ENCODE measurements at regions not wholly inside any gene's neighbourhood (a gene's known extent, or its start where the extent isn't known, plus 50 kb on each side); places are given as distances from the start of the nearest gene placed in this dataset.
"Not testable (repeated sequence)": the region's sequence is repeated elsewhere in the genome, so short reads cannot be mapped to it uniquely, and the experiment has no call there.

DNA sequence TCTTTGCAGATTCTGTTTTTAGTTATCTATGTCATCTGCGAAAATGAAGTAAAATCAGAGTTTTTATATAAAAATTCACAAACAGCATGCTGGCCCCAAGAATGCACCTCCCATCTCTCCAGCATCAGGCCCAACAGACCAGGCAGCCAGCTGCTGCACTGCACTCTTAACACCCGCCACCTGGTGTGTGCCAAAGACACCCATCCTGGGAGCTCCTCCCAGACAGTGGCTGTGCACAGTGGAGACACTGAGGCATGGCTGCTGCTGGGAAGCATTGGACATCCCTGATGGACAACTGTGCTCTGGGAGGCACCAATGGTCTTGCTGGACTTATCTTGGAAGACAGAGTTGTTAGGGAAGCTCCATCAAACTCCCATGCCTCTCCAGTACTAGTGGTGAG, 817.2 kb downstream of the TMEM121 start:
- no peaks in the 10 kb centered on the region for H3K27me3 ChIP-seq (replicated peaks; ENCODE audit: insufficient read depth)
- H3K4me2 ChIP-seq (ENCODE audit: unreplicated experiment), result no peak overlapping the region
- TF ChIP-seq EZH2phosphoT487 (IDR thresholded peaks at IDR 0.05; ENCODE audit: insufficient read depth, low read depth) (no peak), EZH2 (IDR thresholded peaks at IDR 0.05; ENCODE audit: insufficient read depth, poor library complexity, severe bottlenecking) (no peak)
- no peaks in the 10 kb centered on the region for H3K9me3 ChIP-seq (ENCODE audit: low read depth)
- WGBS, 2 experiments (ENCODE audit: low coverage in 1 of 2, low lambda C conversion rate in 2 of 2, missing lambda C conversion rate in 2 of 2), result 16 to 17% methylated on average over 2 of the region's 2 CpGs
- in situ Hi-C loops (cut with MboI), result no loop called here
- H3K9ac ChIP-seq, result no peak overlapping the region
- DNase-seq, result no peak
- H3K79me2 ChIP-seq (ENCODE audit: insufficient read depth), result no peaks in the 10 kb centered on the region
- H3F3A ChIP-seq (ENCODE audit: insufficient read depth), result no peaks in the 10 kb centered on the region
- H2AFZ ChIP-seq, result no peak overlapping the region
- no peaks in the 10 kb centered on the region for H4K20me1 ChIP-seq (ENCODE audit: insufficient read depth)
- no peaks in the 10 kb centered on the region for H3K9me2 ChIP-seq (ENCODE audit: insufficient read depth)
- H3K4me3 ChIP-seq, result no peak overlapping the region
- H3K36me3 ChIP-seq (ENCODE audit: low read depth), result no peaks in the 10 kb centered on the region
- no peaks in the 10 kb centered on the region for H3K4me1 ChIP-seq (ENCODE audit: insufficient read depth)
- H3K27ac ChIP-seq, result no peak overlapping the region

DNA sequence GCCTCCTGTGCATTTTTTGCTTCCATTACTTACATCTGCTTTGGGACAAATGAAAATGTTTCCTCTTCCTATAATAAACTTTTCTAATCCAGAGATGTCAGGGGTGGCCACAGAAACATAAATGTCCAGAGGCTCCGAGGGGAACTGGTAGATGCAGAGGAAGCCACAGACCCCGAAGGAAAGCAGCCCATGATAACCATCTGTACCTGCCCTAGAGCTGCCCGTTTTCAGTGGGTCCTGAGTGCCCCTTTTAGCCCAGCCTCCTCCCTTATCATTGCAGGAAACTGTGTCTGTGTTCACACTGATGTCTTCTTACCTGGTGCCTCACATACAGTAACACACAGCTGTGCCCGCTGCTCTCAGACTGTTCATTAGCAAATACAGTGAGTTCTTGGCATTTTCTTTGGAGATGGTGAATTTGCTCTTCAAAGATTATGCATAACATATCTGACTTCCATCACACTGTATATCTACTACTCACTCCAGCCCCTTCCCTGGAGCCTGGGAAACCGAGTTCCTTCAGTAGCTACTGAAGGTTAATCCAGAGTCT, 817.8 kb downstream of the TMEM121 start:
- H3K27ac ChIP-seq; H3F3A ChIP-seq (ENCODE audit: insufficient read depth); DNase-seq; in situ Hi-C loops (cut with MboI); H3K9me2 ChIP-seq (ENCODE audit: insufficient read depth); H4K20me1 ChIP-seq (ENCODE audit: insufficient read depth); H3K4me3 ChIP-seq; H3K79me2 ChIP-seq (ENCODE audit: insufficient read depth); H3K36me3 ChIP-seq (ENCODE audit: low read depth); H3K27me3 ChIP-seq (replicated peaks; ENCODE audit: insufficient read depth); H3K9ac ChIP-seq; H3K9me3 ChIP-seq (ENCODE audit: low read depth); H3K4me2 ChIP-seq (ENCODE audit: unreplicated experiment); H3K4me1 ChIP-seq (ENCODE audit: insufficient read depth); H2AFZ ChIP-seq: not testable (repeated sequence)
- 5 to 12% methylated on average over 5 of the region's 5 CpGs for WGBS, 2 experiments (ENCODE audit: low coverage in 1 of 2, low lambda C conversion rate in 2 of 2, missing lambda C conversion rate in 2 of 2)

DNA sequence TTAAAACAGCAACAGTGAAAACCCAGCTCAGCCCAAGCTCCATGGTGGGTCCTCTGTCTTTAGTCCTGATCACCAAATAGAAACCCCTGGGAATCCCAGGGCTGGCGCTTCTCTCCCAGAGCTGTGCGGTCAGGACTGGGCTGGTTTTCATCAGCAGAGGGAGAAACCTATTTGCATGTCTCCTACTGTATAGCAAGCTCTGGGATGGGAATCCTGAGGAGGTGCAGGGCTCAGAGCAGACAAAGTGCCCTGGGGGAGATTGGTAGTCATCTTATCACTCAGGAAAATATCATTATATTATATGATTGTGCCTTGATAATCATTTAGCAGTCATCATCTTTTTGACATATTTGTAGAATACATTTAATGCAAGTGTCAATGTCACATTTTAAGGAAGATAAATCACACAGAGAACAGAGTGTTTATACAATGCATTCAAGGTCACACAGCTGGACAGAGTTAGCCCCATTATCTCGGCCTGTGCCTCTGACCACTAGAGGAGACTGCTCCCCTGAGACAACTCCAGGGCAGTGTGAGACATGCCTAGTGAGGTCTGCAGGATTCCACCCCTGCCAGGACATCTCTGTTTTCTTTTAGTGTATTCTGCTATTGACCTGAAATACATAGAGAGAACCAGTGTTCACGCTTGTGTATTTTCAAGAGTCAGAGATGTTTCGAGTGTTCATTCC, 818.6 kb downstream of the TMEM121 start:
- in situ Hi-C loops (cut with MboI); H3K9me2 ChIP-seq (ENCODE audit: insufficient read depth); H3K9me3 ChIP-seq (ENCODE audit: low read depth): not testable (repeated sequence)

DNA sequence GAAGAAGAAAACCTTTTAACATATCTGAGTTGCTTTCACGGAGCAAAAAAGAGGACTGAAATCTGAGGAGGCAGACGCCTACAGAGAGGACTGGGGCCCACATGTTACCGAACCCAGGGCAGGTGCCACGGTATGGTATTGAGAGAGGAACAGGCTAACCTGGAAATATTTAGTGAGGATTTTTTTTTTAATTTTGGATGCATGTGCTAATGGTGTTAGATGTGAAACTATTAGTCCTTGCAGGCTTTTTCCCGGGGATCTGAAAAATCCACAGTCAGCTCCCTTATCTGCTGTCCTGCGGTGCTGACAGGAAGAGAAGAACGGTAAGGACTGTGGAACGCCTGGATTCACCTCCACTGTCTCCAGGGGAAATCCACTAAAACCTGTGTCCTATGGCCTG, 819.7 kb downstream of the TMEM121 start:
- Histone ChIP-seq H3K4me1 (ENCODE audit: insufficient read depth) (no peaks in the 10 kb centered on the region), H3F3A (ENCODE audit: insufficient read depth) (no peaks in the 10 kb centered on the region), H2AFZ (no peak overlapping the region), H3K27me3 (replicated peaks; ENCODE audit: insufficient read depth) (no peaks in the 10 kb centered on the region), H3K36me3 (ENCODE audit: low read depth) (no peaks in the 10 kb centered on the region), H4K20me1 (ENCODE audit: insufficient read depth) (no peaks in the 10 kb centered on the region), H3K9ac (no peak overlapping the region), H3K79me2 (ENCODE audit: insufficient read depth) (no peaks in the 10 kb centered on the region), H3K9me2 (ENCODE audit: insufficient read depth) (no peaks in the 10 kb centered on the region), H3K9me3 (ENCODE audit: low read depth) (no peaks in the 10 kb centered on the region), H3K4me2 (ENCODE audit: unreplicated experiment) (no peak overlapping the region), H3K27ac (no peak overlapping the region), H3K4me3 (no peak overlapping the region)
- 30 to 32% methylated on average over 8 of the region's 8 CpGs for WGBS, 2 experiments (ENCODE audit: low coverage in 1 of 2, low lambda C conversion rate in 2 of 2, missing lambda C conversion rate in 2 of 2)
- TF ChIP-seq EZH2 (IDR thresholded peaks at IDR 0.05; ENCODE audit: insufficient read depth, poor library complexity, severe bottlenecking) (no peak), EZH2phosphoT487 (IDR thresholded peaks at IDR 0.05; ENCODE audit: insufficient read depth, low read depth) (no peak)
- no peak for DNase-seq
- in situ Hi-C loops (cut with MboI), result no loop called here

More for the DNA sequence above, 818.6 kb downstream of the TMEM121 start:
- WGBS, 2 experiments (ENCODE audit: low coverage in 1 of 2, low lambda C conversion rate in 2 of 2, missing lambda C conversion rate in 2 of 2), result 9 to 10% methylated on average over 5 of the region's 5 CpGs
- H4K20me1 ChIP-seq (ENCODE audit: insufficient read depth); H3K27ac ChIP-seq; H3K36me3 ChIP-seq (ENCODE audit: low read depth); H2AFZ ChIP-seq; H3K4me2 ChIP-seq (ENCODE audit: unreplicated experiment); H3F3A ChIP-seq (ENCODE audit: insufficient read depth); H3K4me1 ChIP-seq (ENCODE audit: insufficient read depth); H3K9ac ChIP-seq; H3K27me3 ChIP-seq (replicated peaks; ENCODE audit: insufficient read depth); H3K79me2 ChIP-seq (ENCODE audit: insufficient read depth); H3K4me3 ChIP-seq; DNase-seq: not testable (repeated sequence)
